ENCODE measurements at regions not wholly inside any gene's neighbourhood (a gene's known extent, or its start where the extent isn't known, plus 50 kb on each side); places are given as distances from the start of the nearest gene placed in this dataset.

DNA sequence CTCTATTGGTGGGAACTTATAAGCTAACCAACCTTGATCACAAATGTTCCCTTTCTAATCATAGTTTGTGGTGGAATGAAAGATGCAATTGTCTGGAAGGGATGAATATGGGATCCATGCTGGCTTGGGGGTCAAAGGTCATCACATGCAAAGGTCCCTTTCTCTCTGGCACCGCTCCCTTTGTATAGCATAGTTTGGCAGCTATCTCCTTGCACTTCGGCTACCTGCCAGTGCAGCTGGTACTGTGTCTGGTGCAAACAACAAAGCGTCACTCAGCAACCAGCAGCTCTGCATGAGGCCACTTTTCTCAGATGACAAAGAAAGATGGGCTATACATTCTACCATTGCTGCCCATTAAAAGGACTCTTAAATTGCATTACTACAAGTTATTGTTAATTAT is 188.2 kb upstream of the NFIA start:
- TF ChIP-seq, protein P1, sequence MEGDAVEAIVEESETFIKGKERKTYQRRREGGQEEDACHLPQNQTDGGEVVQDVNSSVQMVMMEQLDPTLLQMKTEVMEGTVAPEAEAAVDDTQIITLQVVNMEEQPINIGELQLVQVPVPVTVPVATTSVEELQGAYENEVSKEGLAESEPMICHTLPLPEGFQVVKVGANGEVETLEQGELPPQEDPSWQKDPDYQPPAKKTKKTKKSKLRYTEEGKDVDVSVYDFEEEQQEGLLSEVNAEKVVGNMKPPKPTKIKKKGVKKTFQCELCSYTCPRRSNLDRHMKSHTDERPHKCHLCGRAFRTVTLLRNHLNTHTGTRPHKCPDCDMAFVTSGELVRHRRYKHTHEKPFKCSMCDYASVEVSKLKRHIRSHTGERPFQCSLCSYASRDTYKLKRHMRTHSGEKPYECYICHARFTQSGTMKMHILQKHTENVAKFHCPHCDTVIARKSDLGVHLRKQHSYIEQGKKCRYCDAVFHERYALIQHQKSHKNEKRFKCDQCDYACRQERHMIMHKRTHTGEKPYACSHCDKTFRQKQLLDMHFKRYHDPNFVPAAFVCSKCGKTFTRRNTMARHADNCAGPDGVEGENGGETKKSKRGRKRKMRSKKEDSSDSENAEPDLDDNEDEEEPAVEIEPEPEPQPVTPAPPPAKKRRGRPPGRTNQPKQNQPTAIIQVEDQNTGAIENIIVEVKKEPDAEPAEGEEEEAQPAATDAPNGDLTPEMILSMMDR (IDR thresholded peaks at IDR 0.05; ENCODE audit: control insufficient read depth, extremely low read depth, insufficient read depth), result no peak
- no peak overlapping the region for H3K4me3 ChIP-seq (ENCODE audit: low read depth, low read length)
- no peak for DNase-seq (ENCODE audit: low read depth)

DNA sequence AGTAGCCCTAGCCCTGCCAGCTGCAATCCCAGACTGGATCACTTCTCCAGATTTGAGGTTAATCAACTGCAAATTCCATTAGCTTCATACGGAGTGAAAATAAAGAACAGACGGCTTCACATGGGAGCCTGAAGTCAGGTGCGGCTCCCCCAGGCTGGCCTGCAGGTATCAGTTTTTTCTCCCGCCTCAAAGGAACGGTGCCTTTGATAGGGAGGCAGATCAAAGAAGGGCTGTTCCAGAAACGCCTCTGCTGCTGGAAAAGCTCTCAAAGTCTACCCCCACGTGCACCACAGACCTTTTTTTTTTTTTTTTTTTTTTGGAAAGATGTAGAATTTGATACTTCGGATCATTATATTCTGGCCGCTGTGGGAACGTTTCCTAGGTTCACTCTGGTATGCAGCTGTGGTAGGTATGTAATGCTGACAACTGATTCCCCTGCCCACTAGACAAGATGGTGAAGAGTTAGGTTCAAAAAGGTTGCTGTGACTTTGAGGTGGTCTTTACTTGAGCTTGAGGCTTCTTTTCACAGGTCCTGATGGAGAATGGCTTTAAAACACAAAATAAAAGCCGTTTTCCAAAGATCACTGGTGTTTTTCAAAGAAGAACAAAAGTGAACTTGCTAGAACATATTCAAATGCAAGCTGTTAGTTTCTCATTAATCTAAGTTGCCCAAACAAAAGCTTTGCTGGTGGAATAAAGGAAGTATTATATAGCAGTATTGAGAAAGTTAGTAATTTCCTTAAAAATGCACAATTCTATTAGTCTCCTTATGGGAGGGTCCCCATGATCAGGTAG is 189.0 kb upstream of the NFIA start:
- TF ChIP-seq, protein P1 (IDR thresholded peaks at IDR 0.05; ENCODE audit: control insufficient read depth, extremely low read depth, insufficient read depth), result no peak
- no peak overlapping the region for H3K4me3 ChIP-seq (ENCODE audit: low read depth, low read length)
- no peak for DNase-seq (ENCODE audit: low read depth)

DNA sequence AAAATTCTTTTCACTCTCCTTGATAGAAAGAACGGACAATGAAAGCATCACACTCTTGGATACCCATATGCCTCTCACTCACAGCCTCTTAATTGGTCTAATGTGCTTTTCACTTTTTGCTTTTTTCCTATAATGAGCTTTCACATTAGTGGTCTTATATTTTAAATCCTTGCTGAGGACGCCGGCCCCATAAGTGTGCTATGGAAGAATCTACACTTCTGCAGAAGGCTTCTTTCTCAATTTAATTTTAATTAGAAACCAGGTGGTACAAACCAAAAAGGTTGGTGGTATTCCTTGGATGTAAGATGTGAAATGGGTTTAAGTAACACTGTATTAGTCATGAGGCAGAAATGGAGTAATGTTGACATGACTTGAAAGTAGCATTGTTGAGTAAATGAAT is 190.6 kb upstream of the NFIA start:
- no peak overlapping the region for H3K4me3 ChIP-seq (ENCODE audit: low read depth, low read length)
- no peak for DNase-seq (ENCODE audit: low read depth)
- TF ChIP-seq, protein P1 (IDR thresholded peaks at IDR 0.05; ENCODE audit: control insufficient read depth, extremely low read depth, insufficient read depth), result no peak

DNA sequence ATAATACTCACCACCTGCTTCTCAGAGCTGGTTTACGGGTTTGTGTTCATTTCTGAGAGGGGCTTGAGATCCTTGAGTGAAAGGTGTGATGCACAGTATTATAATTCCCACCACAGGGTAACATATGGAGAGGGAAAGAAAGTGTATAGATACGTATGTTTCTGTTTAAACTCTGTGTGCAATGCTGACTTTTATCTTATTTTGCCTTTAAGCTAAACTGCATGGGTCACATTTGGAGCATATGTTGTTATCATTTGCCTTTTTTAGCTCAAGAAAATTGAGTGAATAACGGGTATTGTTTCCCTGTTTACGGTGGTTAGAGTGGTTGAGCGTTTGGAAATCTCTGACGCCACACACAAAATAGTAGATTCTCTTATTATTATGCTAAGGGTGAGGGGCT is 191.1 kb upstream of the NFIA start:
- DNase-seq (ENCODE audit: low read depth), result no peak
- TF ChIP-seq, protein P1 (IDR thresholded peaks at IDR 0.05; ENCODE audit: control insufficient read depth, extremely low read depth, insufficient read depth), result no peak
- H3K4me3 ChIP-seq (ENCODE audit: low read depth, low read length), result no peak overlapping the region

DNA sequence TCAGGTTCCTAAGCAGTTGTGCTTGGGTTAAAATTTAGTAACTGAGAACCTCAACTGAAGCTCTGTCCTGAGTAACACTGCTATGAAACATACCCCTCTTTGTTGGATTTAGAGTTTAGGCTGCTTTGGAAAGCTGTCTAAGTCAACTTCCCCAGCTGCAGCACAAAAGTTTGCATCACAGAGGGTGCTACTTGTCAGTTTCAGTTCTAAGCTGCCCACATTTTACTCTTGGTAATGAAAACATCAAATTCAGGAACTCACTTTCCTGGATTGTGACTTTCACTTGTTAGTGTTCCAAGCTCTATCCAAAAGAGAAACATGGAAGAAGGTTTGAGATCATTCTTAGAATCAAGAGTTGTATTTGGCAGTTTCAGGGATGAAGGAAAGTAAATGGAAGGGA is 191.7 kb upstream of the NFIA start:
- H3K4me3 ChIP-seq (ENCODE audit: low read depth, low read length), result no peak overlapping the region
- TF ChIP-seq, protein P1 (IDR thresholded peaks at IDR 0.05; ENCODE audit: control insufficient read depth, extremely low read depth, insufficient read depth), result no peak
- no peak for DNase-seq (ENCODE audit: low read depth)

DNA sequence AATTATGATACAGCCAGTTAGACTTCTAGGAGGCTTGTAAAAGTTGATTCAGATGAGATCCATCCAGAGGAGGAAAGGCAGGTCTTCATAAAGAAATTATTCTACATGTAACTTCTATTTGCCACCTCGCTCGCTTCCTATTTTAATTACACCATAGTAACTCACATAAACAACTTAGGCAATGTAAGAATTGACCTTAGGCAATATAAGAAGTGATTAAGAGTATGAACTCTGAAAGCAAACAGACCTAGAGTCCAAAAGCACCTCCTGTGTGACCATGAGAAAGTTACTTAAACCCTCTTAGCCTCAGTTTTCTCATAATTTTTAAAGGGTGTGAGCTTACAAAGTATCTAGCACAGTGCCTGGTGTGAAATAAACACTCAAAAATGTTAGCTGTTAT is 192.7 kb upstream of the NFIA start:
- DNase-seq (ENCODE audit: low read depth), result no peak
- no peak overlapping the region for H3K4me3 ChIP-seq (ENCODE audit: low read depth, low read length)
- TF ChIP-seq, protein P1 (IDR thresholded peaks at IDR 0.05; ENCODE audit: control insufficient read depth, extremely low read depth, insufficient read depth), result no peak

DNA sequence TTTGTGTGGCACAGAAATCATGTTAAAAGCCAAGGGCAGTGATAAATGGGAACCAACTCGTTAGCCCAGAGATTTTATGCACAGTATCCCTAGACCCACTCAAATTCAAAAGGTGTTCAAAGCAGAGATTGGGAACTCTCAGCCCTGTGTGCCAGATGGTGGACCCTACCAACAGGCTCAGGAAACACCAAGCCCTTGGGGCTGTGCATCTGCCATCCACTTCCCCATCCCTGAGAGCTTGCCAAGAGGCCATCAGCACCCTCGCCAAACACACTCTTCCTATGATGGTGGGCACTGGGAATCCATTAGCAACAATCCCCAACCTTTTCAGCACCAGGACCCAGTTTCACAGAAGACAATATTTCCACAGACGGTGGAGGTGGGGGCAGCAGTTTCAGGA is 194.2 kb upstream of the NFIA start:
- TF ChIP-seq, protein P1 (IDR thresholded peaks at IDR 0.05; ENCODE audit: control insufficient read depth, extremely low read depth, insufficient read depth), result no peak
- H3K4me3 ChIP-seq (ENCODE audit: low read depth, low read length), result no peak overlapping the region
- no peak for DNase-seq (ENCODE audit: low read depth)
